Peyer's patch (tissue), 4 donors: ENCODE measurements at regions not wholly inside any gene's neighbourhood (a gene's known extent, or its start where the extent isn't known, plus 50 kb on each side); places are given as distances from the start of the nearest gene placed in this dataset.

Experiments used
- DNase-seq, 3 donors: peaks; one replicate each; pipeline ENCODE4 v3.0.0-alpha.2; 2017 to 2019
- H3K27ac ChIP-seq, 4 donors: fragments of 200-600 bp; sonication (generic); one replicate each; pipeline ENCODE4 v1.5.1; 2016 to 2019
- H3K27me3 ChIP-seq, 2 donors: fragments of 200-600 bp; sonication (generic); one replicate each; pipeline ENCODE4 v1.5.1; 2019
- H3K36me3 ChIP-seq, 3 donors: fragments of 200-600 bp; sonication (generic); one replicate each; pipeline ENCODE4 v1.5.1; 2016 to 2019
- H3K4me1 ChIP-seq, 4 donors: fragments of 200-600 bp; sonication (generic); one replicate each; pipeline ENCODE4 v1.5.1; 2016 to 2019
- H3K4me3 ChIP-seq, 4 donors: fragments of 200-600 bp; sonication (generic); 1 replicate in 3 of 4; 2 replicates in 1 of 4; pipeline ENCODE4 v1.5.1; 2016 to 2019; ENCODE audit warnings: mild to moderate bottlenecking in 1 of 4
- H3K9me3 ChIP-seq, 4 donors: fragments of 200-600 bp; sonication (generic); one replicate each; pipeline ENCODE4 v1.5.1; 2016 to 2019; ENCODE audit warnings: mild to moderate bottlenecking in 1 of 4
- CTCF ChIP-seq, 6 experiments: fragments of 450-650 bp in 4 of 6; fragments of 200-600 bp in 2 of 6; sonication (generic) in 1 of 6; IDR thresholded peaks; one replicate each; pipeline ENCODE4 v1.5.1; 2017 to 2019; ENCODE audit warnings: antibody characterized with exemption in 6 of 6, mild to moderate bottlenecking in 3 of 6, moderate library complexity in 1 of 6
- POLR2A ChIP-seq, 2 donors: fragments of 450-650 bp; IDR thresholded peaks; one replicate each; pipeline ENCODE4 v1.5.1; 2017; ENCODE audit warnings: antibody characterized with exemption in 2 of 2, mild to moderate bottlenecking in 2 of 2, moderate library complexity in 2 of 2

GRCh38 chr5:17358031-17358430 is 140.0 kb upstream of the TAF11L2 start:
- no peaks in the 10 kb centered on the region for H3K9me3 ChIP-seq

GRCh38 chr5:17359451-17360011 is 138.5 kb upstream of the TAF11L2 start:
- TF ChIP-seq POLR2A (IDR thresholded peaks at IDR 0.05) (no peak), CTCF (IDR thresholded peaks at IDR 0.05) (no peak)

More at GRCh38 chr5:17358031-17358430, 140.0 kb upstream of the TAF11L2 start:
- Histone ChIP-seq H3K36me3 (no peaks in the 10 kb centered on the region), H3K4me3 (no peak overlapping the region), H3K4me1 (no peaks in the 10 kb centered on the region), H3K27ac (no peak overlapping the region), H3K27me3 (no peaks in the 10 kb centered on the region)
- no peak for DNase-seq
- TF ChIP-seq CTCF (IDR thresholded peaks at IDR 0.05) (no peak), POLR2A (IDR thresholded peaks at IDR 0.05) (no peak)

GRCh38 chr5:17360879-17361278 is 137.2 kb upstream of the TAF11L2 start:
- DNase-seq: no peak
- no peak overlapping the region for H3K27ac ChIP-seq
- no peaks in the 10 kb centered on the region for H3K27me3 ChIP-seq
- H3K9me3 ChIP-seq: no peaks in the 10 kb centered on the region
- no peak for TF ChIP-seq CTCF (IDR thresholded peaks at IDR 0.05)
- H3K4me3 ChIP-seq: no peak overlapping the region
- no peaks in the 10 kb centered on the region for H3K36me3 ChIP-seq
- no peaks in the 10 kb centered on the region for H3K4me1 ChIP-seq

More at GRCh38 chr5:17359451-17360011, 138.5 kb upstream of the TAF11L2 start:
- no peak for DNase-seq
- H3K9me3 ChIP-seq: no peaks in the 10 kb centered on the region
- no peak overlapping the region for H3K4me3 ChIP-seq
- H3K27me3 ChIP-seq: no peaks in the 10 kb centered on the region
- H3K27ac ChIP-seq: no peak overlapping the region
- no peaks in the 10 kb centered on the region for H3K36me3 ChIP-seq
- no peaks in the 10 kb centered on the region for H3K4me1 ChIP-seq

DNA sequence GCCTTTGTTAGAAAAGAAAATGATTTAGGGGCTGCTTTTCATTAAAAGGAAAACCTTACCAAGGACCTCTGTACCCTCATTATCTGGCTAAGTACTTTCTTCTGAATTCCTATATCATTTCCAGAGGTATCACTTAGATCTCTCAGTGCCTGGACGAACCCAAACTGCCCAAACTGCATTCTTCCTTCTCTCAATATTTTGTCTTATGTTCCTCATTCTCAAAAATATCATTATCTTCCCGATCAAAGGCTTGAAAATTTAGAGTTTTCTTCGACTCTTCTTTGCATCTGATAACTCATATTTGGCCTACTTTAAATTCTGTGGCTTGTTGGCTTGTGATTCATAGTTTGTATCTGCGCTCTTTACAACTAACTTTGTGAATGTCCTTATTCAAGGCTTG is 136.7 kb upstream of the TAF11L2 start:
- Histone ChIP-seq H3K27me3 (no peaks in the 10 kb centered on the region), H3K36me3 (no peaks in the 10 kb centered on the region), H3K4me3 (no peak overlapping the region), H3K4me1 (no peaks in the 10 kb centered on the region), H3K27ac (no peak overlapping the region), H3K9me3 (no peaks in the 10 kb centered on the region)
- TF ChIP-seq CTCF (IDR thresholded peaks at IDR 0.05) (no peak), POLR2A (IDR thresholded peaks at IDR 0.05) (no peak)
- no peak for DNase-seq

GRCh38 chr5:17364987-17365810 is 132.8 kb upstream of the TAF11L2 start:
- no peak for DNase-seq
- TF ChIP-seq POLR2A (IDR thresholded peaks at IDR 0.05) (no peak), CTCF (IDR thresholded peaks at IDR 0.05) (no peak)
- H3K9me3 ChIP-seq: no peaks in the 10 kb centered on the region
- H3K27ac ChIP-seq: peak overlapping the region in 2 of 4 donors; percentile 45 to 49
- no peaks in the 10 kb centered on the region for H3K27me3 ChIP-seq
- H3K4me1 ChIP-seq: no peaks in the 10 kb centered on the region
- H3K4me3 ChIP-seq: no peak overlapping the region
- H3K36me3 ChIP-seq: no peaks in the 10 kb centered on the region
